ENCODE measurements at regions not wholly inside any gene's neighbourhood (a gene's known extent, or its start where the extent isn't known, plus 50 kb on each side); places are given as distances from the start of the nearest gene placed in this dataset.

DNA sequence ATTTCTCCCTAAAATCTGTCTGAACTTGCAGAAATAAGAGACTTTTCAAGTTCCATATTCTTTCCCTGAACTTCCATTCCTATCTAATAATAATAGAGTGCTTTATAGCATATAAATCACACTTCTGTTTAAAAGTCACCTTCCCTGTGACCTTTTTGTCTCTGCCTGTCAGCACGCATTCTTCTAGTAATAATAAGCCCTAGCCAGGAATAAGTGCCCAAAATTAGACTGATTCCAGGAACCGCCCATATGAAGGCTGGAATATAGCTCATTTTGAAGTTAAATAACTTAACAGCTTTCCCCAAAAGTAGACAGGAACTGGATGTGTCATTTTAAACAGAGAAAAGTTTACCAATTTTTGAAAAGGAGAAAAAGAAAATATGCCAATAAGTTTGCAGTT is 576.5 kb downstream of the EPHA4 start:
- no peak for TF ChIP-seq POLR2AphosphoS5 (IDR thresholded peaks at IDR 0.05)
- TF ChIP-seq, protein P1, sequence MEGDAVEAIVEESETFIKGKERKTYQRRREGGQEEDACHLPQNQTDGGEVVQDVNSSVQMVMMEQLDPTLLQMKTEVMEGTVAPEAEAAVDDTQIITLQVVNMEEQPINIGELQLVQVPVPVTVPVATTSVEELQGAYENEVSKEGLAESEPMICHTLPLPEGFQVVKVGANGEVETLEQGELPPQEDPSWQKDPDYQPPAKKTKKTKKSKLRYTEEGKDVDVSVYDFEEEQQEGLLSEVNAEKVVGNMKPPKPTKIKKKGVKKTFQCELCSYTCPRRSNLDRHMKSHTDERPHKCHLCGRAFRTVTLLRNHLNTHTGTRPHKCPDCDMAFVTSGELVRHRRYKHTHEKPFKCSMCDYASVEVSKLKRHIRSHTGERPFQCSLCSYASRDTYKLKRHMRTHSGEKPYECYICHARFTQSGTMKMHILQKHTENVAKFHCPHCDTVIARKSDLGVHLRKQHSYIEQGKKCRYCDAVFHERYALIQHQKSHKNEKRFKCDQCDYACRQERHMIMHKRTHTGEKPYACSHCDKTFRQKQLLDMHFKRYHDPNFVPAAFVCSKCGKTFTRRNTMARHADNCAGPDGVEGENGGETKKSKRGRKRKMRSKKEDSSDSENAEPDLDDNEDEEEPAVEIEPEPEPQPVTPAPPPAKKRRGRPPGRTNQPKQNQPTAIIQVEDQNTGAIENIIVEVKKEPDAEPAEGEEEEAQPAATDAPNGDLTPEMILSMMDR (IDR thresholded peaks at IDR 0.05), result no peak
